ENCODE measurements at regions not wholly inside any gene's neighbourhood (a gene's known extent, or its start where the extent isn't known, plus 50 kb on each side); places are given as distances from the start of the nearest gene placed in this dataset.

- no peak for DNase-seq (ENCODE audit: low read depth)
- no peak for TF ChIP-seq CTCF (conservative IDR thresholded peaks at IDR 0.05; ENCODE audit: low read depth, low read length)
- H3K4me3 ChIP-seq (ENCODE audit: low read length): no peak overlapping the region
Observed at GRCh38 chr12:33672836-33673577, 233.4 kb upstream of the SYT10 start.

- no peak for TF ChIP-seq CTCF (conservative IDR thresholded peaks at IDR 0.05; ENCODE audit: low read depth, low read length)
Observed at GRCh38 chr12:33676866-33677265, 237.2 kb upstream of the SYT10 start.

GRCh38 chr12:33678221-33678964 lies 238.8 kb upstream of the SYT10 start:
- H3K4me3 ChIP-seq (ENCODE audit: low read length): no peak overlapping the region
- no peak for DNase-seq (ENCODE audit: low read depth)
- TF ChIP-seq CTCF (conservative IDR thresholded peaks at IDR 0.05; ENCODE audit: low read depth, low read length): no peak

More at GRCh38 chr12:33676866-33677265, 237.2 kb upstream of the SYT10 start:
- DNase-seq (ENCODE audit: low read depth): no peak
- no peak overlapping the region for H3K4me3 ChIP-seq (ENCODE audit: low read length)

GRCh38 chr12:33690562-33690961 lies 250.9 kb upstream of the SYT10 start:
- H3K4me3 ChIP-seq (ENCODE audit: low read length): no peak overlapping the region
- DNase-seq (ENCODE audit: low read depth): no peak

GRCh38 chr12:33703221-33703620 lies 263.6 kb upstream of the SYT10 start:
- DNase-seq (ENCODE audit: low read depth): no peak
- no peak overlapping the region for H3K4me3 ChIP-seq (ENCODE audit: low read length)
- no peak for TF ChIP-seq CTCF (conservative IDR thresholded peaks at IDR 0.05; ENCODE audit: low read depth, low read length)

More at GRCh38 chr12:33690562-33690961, 250.9 kb upstream of the SYT10 start:
- no peak for TF ChIP-seq CTCF (conservative IDR thresholded peaks at IDR 0.05; ENCODE audit: low read depth, low read length)

- DNase-seq (ENCODE audit: low read depth): no peak
- no peak overlapping the region for H3K4me3 ChIP-seq (ENCODE audit: low read length)
- TF ChIP-seq CTCF (conservative IDR thresholded peaks at IDR 0.05; ENCODE audit: low read depth, low read length): no peak
Observed at GRCh38 chr12:33706927-33707326, 267.3 kb upstream of the SYT10 start.
